RKO (cell line): ENCODE measurements at regions not wholly inside any gene's neighbourhood (a gene's known extent, or its start where the extent isn't known, plus 50 kb on each side); places are given as distances from the start of the nearest gene placed in this dataset.
"Not testable (repeated sequence)": the region's sequence is repeated elsewhere in the genome, so short reads cannot be mapped to it uniquely, and the experiment has no call there.

ENCODE experiments used
- DNase-seq: peaks from one replicate; pipeline ENCODE4 v3.0.0-alpha.2; 2016; ENCODE audit warnings: low spot score

DNA sequence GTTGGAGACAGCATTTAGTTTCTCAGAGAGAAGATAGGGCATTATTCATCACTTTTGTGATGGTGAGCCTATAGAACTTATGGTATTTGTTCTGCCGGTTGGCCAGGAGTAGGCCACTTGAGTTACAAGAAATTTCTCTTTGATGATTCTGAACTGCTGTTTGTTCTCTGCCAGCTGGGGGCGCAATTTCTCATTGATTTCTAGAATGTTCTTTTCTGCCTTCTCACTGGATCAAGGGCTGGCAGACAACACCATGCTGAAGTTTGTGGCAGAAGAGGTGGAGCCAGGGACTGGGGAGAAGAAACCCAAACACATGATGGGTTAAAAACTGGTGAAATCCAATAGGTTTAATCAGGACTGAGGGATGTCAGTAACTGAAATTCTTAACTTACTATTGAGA, 360.6 kb downstream of the FAM72C start:
- no peak for DNase-seq

DNA sequence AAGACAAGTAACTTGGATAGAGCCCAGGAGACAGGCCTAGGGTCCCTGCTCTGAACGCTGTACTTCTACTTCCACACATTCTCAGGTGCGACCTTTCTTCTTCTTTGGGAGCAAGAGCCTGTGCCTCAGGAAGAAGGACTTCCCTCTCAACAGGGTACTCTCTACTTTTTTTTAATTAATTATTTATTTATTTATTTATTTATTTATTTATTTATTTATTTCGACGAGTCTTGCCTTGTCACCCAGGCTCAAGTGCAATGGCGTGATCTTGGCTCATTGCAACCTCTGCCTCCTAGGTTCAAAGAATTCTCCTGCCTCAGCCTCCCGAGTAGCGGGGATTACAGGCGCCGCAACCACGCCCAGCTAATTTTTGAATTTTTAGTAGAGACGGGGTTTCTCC, 361.6 kb downstream of the FAM72C start:
- no peak for DNase-seq

DNA sequence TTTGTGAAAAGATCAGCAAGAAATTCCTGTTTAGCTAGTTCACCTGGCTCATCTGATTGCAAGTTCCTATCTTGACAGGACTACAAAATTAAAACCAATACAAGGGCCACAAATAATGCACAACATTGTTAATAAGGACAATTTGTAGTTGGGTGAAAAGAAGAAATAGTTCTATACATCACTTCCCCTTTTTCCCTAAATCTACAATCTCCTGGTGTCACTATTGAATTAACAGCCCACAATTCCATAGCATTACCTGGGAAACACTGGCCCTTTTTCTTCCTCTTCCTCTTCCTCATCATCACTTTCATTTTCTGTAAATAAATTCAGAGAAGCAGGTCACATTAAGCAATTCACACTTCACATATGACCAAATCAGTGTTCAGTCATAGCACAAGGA, 366.9 kb downstream of the FAM72C start:
- no peak for DNase-seq

DNA sequence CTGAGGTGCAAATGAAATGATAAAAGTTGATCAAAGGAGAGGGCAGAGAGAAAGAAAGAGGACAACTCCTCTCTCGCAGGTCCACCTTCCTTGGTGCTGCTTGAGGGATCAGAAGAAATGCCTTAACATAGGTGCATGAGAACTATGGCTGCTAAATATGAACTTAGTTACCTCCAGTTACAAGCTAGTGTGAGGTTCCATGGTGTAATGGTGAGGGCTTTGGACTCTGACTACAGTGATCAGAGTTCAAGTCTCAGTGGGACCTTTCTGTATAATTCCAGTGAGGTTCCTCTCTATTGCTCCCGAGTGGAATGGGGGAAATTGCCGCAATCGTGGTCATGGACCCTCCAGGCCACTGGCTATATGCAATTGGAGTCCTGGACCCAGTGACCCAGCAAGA, 387.3 kb downstream of the FAM72C start:
- no peak for DNase-seq

DNA sequence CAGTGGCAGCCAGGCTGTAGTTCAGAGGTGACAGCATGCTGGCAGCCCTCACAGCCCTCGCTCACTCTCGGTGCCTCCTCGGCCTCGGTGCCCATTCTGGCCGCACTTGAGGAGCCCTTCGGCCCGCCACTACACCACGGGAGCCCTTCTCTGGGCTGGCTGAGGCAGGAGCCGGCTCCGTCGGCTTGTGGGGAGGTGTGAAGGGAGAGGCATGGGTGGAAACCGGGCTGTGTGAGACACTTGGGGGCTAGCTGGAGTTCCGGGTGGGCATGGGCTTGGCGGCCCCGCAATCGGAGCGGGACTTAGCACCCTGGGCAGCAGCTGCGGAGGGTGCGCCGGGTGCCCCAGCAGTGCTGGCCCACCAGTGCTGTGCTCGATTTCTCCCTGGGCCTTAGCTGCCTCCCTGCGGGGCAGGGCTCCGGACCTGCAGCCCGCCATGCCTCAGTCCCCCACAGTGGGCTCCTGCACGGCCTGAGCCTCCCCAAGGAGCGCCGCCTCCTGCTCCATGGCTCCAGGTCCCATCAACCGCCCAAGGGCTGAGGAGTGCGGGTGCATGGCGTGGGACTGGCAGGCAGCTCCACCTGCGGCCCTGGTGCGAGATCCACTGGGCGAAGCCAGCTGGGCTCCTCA, 396.8 kb downstream of the FAM72C start:
- DNase-seq: no peak

DNA sequence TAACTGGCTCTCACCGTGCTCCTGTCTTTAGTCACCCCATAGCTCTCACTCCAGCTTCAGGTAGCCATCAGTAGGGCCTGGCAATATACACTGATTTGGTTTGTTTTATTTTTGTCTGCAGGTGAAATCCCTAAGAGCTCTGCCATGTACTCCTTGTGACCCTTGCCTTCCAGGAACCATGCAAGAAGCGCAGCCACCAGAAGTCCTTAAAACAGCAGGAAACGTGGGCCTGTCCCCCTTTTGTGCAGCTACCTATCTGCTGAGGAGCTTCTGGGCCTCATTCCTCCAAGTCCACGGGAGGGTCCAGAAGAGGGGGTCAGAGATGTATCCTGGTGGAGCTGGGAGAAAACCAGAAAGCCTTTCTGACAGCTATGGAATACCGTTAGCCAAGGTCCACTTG, 399.1 kb downstream of the FAM72C start:
- DNase-seq: not testable (repeated sequence)

DNA sequence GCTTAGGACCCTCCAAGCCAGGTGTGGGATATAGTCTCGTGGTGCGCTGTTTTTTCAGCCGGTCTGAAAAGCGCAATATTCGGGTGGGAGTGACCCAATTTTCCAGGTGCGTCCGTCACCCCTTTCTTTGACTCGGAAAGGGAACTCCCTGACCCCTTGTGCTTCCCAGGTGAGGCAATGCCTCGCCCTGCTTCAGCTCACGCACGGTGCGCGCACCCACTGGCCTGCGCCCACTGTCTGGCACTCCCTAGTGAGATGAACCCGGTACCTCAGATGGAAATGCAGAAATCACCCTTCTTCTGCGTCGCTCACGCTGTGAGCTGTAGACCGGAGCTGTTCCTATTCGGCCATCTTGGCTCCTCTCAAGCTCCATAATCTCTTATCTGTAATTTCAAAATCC, 408.0 kb downstream of the FAM72C start:
- DNase-seq: not testable (repeated sequence)

DNA sequence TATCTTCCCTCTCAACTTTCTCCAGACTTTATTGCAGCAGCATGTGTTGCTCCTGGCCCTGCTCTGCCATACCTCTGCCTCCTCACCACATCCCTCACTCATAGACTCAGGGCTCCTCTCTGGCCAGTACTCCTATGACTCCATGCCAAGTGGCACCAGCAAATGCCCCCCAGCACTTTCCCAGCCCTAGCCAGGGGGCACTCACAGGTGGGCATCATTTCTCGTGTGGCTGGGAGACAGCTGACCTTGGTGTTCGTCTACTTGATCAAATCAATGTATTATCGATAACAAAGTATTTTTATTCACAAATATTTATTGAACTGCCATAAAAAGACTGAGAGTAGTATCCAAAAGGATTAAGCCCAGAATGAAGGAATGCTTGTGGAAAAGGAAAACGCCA, 418.2 kb downstream of the FAM72C start:
- no peak for DNase-seq

DNA sequence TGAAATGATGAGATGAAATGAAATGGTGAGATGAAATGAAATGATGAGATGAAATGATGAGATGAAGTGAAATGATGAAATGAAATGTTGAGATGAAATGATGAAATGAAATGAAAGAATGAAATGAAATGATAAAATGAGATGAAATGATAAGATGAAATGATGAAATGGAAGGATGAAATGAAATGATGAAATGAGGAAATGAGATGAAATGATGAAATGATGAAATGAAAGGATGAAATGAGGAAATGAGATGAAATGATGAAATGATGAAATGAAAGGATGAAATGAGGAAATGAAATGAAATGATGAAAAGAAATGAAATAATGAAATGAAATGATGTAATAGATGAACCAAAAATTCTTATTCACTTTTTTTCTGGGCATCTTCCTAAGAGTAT, 467.1 kb downstream of the FAM72C start:
- DNase-seq: not testable (repeated sequence)

DNA sequence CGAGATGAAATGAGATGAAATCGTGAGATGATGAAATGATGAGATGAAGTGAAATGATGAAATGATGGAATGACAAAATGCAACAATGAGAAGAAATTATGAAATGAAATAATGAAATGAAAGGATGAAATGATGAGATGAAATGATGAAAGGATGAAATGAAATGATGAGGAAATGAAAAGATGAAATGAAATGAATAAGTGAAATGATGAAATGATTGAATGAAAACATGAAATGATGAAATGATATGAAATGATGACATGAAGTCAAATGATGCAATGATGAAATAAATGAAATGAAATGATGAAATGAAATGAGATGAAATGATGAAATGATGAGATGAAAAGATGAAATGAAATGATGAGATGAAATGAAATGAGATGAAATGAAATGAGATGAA, 467.7 kb downstream of the FAM72C start:
- DNase-seq: not testable (repeated sequence)

DNA sequence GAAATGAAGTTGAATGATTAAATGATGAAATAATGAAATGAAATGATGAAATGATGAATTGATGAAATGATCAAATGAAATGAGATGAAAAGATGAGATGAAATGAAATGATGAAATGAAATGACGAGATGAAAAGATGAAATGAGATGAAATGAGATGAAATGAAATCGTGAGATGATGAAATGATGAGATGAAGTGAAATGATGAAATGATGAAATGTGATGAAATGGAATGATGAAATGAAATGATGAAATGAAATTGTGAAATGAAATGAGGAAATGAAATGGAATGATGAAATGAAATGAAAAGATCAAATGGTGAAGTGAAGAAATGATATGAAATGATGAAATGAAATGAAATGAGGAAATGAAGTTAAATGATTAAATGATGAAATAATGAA, 468.7 kb downstream of the FAM72C start:
- DNase-seq: not testable (repeated sequence)

DNA sequence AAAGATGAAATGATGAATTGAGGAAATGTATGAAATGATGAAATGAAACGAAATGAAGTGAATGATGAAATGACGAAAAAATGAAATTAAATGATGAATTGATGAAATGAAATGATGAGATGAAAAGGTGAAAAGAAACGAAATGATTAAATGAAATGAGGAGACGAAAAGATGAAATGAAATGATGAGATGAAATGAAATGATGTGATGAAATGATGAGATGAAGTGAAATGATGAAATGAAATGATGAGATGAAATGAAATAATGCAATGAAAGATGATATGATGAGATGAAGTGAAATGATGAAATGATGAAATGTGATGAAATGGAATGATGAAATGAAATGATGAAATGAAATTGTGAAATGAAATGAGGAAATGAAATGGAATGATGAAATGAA, 469.7 kb downstream of the FAM72C start:
- DNase-seq: not testable (repeated sequence)

DNA sequence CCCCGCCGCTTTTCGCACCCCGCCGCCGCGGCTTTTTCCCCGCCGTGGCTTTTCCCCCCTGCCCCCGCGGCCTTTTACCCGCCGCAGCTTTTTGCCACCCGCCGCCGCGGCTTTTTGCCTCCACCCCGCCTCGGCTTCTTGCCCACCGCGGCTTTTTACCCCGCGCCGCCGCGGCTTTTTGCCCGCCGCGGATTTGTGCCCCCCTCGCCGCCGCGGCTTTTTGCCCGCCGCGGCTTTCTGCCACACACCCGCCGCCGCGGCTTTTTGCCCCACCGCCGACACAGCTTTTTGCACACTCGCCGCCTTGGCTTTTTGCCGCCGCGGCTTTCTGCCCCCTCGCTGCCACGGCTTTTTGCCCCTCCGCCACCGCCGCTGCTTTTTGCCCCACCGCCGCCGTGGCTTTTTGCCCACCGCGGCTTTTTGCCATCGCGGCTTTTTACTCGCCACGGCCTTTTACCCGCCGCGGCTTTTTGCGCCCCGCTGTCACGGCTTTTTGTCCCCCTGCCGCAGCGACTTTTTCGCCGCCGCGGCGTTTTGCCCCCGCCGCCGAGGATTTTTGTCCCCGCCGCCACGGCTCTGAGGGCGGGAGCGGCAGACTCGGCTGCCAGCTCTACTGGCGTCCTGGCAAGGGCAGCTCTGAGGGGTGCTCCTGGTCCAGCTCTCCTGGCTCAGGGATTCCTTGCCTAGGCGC, 473.6 kb downstream of the FAM72C start:
- DNase-seq: not testable (repeated sequence)

DNA sequence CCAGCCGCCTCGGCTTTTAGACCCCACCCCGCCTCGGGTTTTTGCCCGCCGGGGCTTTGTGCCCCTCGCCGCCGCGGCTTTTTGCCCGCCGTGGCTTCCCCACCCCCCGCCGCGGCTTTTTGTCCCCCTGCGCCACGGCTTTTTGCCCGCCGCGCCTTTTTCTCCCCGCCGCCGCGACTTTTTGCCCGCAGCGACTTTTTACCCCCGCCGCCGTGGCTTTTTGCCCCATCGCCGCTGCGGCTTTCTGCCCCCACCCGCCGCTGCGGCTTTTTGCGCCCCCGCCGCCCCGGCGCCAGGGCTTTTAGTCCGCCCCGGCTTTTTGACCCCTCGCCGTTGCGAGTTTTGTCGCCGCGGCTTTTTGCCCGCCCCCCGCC, 474.4 kb downstream of the FAM72C start:
- no peak for DNase-seq

DNA sequence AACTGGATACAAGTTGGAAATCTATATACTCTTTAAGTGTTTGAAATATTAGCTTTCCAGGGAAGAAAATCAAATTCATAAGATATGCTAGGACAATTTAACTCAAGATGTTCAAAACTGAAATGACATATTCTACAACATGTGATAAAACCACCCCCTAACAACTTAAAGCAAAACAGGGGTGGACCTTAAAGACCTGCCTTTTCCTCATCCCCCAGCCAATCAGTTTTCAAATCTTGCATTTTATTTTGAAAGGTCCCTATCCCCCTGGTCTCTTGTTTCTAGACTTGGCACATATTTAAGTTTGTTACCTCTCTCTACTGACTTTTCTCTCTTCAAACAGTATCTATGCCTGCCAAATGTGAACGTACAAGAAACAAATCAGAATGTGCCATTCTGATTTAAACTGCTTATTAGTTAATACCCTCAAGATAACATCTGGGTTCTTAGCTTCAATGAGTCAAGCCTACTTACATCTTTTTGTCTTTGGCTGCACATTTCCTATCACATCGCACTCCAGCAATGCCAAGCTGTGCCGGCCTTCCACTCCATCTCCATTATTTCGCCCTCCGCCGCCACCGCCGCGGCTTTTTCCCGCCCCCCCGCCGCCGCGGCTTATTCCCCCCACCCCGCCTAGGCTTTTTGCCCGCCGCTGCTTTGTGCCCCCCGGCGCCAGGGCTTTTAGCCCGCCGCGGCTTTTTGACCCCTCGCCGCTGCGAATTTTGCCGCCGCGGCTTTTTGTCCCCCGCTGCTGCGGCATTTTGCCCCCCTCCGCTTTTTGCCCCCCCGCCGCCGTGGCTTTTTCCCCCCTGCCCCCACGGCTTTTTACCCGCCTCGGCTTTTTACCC, 475.0 kb downstream of the FAM72C start:
- not testable (repeated sequence) for DNase-seq
